HUDEP-2 (cell line): ENCODE measurements at regions not wholly inside any gene's neighbourhood (a gene's known extent, or its start where the extent isn't known, plus 50 kb on each side); places are given as distances from the start of the nearest gene placed in this dataset.

ENCODE experiments used
- DNase-seq, 76 experiments: peaks; one replicate each; lab custom pipeline; 2025; ENCODE audit not compliant: unreplicated experiment in 76 of 76; lab: John Stamatoyannopoulos, UW

DNA sequence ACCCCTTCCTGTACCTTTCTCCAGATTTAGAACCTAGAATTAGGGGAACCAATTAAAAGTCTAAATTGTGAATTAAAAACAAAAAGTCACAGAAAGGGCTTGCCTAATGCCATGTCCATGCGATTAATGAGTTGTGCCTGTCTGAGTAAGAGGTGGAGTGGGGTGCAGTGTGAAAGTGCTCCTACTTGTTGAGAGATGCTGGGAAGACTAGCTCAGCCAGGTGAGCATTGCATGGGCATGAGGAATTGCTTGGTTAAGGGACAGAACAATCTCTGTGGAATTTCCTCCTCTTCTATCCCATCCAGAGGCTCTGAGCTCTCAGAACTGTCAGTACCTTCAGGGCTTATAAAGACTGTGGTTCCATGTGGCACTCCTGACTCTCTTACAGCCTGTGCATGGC, 159.0 kb upstream of the UBL3 start:
- DNase-seq = no peak

- no peak for DNase-seq
These were observed 155.8 kb upstream of the UBL3 start for GRCh38 chr13:30006246-30006645.

- no peak for DNase-seq
These were observed 153.8 kb upstream of the UBL3 start for GRCh38 chr13:30004204-30004603.

GRCh38 chr13:30002577-30002976, 152.2 kb upstream of the UBL3 start:
- no peak for DNase-seq

DNA sequence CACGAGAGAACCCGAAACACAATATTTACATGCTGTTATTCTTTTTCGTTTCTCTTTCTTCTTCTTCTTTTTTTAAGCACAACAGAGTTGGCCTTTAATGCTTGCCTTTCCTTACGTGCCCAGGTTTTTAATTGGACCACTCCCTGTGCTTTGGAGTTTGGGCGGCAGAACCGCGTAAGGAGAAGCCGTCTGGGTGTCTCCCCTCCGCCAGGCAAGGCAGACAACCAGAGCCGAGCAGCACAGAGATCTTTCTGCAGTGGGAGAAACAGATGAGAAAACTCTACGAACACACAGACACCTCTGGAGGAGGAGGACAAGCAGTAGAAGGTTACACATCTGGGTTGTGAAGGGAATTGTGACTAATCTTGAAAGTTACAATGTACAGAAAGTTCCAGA, 150.0 kb upstream of the UBL3 start:
- no peak for DNase-seq

GRCh38 chr13:29999492-30000369, 149.3 kb upstream of the UBL3 start:
- no peak for DNase-seq

DNA sequence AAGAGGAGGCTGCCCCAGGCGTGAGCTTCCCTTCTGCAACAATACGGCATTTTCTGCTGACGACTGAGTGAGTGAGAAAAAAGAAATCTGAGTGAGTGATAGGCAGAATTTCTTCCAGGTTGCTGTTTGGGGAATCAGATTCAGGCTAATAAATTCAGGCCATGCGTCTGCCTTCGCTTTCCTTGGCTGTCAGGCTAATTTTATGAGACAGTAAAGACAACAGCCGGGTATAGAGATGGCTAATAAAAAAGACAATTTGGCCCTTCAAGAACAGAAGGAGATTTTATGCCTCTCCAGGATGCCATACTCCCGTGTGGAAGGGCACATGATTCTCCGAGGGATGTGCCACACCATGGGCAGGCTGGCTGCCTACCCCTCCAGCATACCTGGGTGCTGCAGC, 145.9 kb upstream of the UBL3 start:
- DNase-seq = no peak

- DNase-seq = no peak
These were observed 144.6 kb upstream of the UBL3 start for GRCh38 chr13:29994911-29995595.

DNA sequence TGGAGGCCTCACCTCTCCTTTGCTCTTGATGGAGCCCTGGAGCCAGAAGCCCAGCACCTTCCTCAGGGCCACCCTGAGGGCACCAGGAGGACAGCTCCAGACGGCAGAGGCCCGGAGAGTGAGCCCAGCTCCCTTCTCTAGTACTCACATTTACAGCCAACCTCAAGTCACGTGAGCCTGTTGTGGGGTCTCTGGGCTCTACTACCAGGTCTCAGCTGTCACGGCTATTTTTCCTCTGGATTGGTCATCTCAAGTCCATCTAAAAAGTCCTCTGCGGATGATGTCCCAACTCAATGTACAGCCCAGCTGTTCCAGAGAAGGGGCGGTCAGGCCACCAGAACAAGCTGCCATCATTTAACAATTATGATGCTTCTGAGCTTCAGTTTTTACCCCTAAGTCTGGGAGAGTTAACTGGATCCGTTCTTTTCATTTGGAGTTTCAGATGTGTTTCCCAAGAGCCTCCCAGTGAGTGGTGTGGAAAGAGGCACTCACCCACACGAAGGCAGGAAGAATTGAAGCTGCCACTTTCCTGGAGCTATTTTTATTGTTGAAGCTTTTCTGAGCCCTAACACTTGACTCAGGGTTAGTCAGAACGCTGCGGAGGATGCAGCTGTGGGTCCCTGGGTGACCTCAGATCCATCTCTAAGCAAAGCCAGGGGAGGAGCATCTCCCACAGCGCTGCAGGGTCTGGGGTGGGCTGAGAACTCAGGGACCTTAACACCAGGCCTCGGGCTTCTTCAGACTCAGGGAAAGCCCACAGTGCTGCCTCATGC, 143.5 kb upstream of the UBL3 start:
- DNase-seq = no peak

DNA sequence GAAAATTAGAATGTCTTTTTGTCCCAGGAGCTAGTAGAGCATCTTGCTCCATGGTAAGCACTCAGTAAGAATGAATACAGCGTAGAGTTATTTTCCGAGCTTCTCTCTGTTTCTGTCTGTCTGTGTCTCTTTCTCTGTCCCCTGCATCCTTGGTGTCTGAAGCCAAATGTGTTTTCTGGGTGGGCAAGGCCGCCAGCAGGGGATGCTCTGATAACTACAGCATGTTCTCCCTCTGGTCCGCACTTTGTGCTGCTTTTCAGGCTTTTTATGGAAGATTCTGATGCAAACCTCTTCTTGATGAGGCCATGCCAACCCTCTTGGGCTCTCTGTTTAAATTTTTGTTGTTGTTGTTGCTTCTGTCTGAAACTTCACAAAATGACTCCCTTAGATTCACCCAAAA, 142.8 kb upstream of the UBL3 start:
- no peak for DNase-seq

- no peak for DNase-seq
These were observed 140.9 kb upstream of the UBL3 start for GRCh38 chr13:29991343-29991742.

DNA sequence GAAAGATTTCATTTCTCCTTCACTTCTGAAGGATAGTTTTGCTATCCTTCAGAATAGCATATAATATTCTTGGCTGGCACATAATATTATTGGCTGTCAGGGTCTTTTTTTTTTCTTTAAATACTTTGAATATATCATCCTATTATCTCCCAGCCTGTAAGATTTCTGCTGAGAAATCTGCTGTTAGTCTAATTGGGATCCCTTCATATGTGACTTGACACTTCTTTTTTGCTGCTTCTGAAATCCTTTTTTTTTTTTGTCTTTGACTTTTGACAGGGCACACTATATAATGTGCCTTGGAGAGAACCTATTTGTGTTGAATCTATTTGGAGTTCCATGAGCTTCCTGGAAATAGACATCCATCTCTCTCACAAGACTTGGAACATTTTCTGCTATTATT, 136.9 kb upstream of the UBL3 start:
- DNase-seq = no peak

DNA sequence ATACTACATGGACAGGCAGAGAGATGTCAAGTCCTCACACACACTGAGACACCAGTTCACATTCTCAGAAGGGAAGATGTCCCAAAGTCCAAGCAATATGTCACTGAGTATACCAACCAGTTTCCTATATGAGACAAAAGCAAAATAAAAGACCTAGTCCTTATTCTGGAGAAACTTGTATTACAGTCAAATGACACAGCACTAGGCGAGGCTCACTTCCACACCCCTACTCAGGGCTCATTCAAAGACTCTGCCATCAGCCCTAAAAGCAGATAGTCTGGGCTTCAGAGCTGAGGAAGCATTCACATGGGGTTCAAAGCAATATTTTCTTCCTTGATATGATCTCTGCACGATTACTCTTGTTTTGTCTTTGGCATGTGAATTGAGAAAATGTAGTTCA, 129.9 kb upstream of the UBL3 start:
- DNase-seq = no peak

GRCh38 chr13:29978211-29978610, 127.8 kb upstream of the UBL3 start:
- no peak for DNase-seq

- no peak for DNase-seq
These were observed 127.2 kb upstream of the UBL3 start for GRCh38 chr13:29977476-29978120.

DNA sequence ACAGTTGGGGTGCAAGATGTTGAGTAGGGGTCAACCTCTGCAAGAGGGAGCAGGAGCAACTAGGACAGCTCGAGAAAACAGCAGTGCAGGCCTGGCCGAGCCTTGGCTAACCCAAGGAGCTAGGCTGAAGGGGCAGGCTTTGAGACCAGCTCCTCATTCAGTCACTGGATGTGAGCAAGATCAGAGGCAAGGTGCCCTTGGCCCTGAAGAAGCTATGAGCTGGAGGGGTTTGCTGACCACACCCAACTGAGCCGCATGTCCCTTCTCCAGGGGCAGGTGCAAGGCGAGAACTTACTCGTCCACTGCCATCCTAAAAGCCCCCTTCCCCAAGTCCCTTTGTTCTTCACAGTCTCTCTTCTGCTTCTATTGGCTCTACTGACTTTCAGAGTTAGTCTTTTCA, 126.1 kb upstream of the UBL3 start:
- no peak for DNase-seq

DNA sequence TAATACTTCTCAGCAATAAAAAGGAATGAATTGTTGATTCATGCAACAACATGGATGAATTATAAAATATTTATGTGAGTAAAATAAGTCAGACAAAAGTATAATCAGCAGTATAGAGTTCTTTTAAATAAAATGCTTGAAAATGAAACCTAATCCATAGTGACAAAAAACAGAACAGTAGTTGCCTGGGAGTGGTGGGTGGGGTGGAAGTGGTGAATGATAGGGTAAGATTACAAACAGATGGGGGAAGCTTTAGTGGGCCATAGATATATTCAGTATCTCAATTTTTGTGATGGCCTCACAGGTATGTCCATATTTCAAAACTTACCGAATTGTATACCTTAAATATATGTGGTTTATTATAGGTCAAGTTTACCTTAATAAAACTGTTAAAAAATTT, 124.9 kb upstream of the UBL3 start:
- DNase-seq = no peak

GRCh38 chr13:29969286-29969685, 118.9 kb upstream of the UBL3 start:
- no peak for DNase-seq

- DNase-seq = no peak
These were observed 113.9 kb upstream of the UBL3 start for GRCh38 chr13:29964181-29964845.

DNA sequence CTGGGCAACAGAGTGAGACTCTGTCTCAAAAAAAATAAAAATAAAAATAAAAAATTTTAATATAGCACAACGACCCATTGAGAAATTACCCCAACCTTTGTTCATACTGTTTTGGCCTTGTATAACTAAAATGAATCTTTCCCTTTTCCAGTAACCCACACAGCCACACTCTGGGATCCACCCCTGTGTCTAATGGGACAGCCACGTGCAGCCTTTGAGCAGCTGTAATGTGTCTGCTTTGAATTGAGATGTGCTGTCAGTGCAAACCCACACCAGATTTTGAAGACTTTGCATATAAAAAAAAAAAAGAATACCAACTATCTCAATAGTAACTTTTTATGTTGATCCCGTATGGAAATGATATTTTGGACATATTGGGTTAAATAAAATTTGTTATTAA, 112.7 kb upstream of the UBL3 start:
- no peak for DNase-seq
